Smooth muscle cell (in vitro differentiated cells): ENCODE measurements at regions not wholly inside any gene's neighbourhood (a gene's known extent, or its start where the extent isn't known, plus 50 kb on each side); places are given as distances from the start of the nearest gene placed in this dataset.
A peak's percentile ranks its signal among the peaks of the same experiment; 100 is the strongest.

ENCODE experiments used
- DNase-seq: peaks from one replicate; lab custom pipeline; 2025; ENCODE audit not compliant: unreplicated experiment; lab: John Stamatoyannopoulos, UW
- H2AFZ ChIP-seq: fragments of 200-600 bp; sonication (generic); 2 replicates; pipeline ENCODE4 v1.6.0; 2016; ENCODE audit warnings: antibody characterized with exemption, low read depth, mild to moderate bottlenecking
- H3F3A ChIP-seq: fragments of 200-600 bp; sonication (generic); 2 replicates; pipeline ENCODE4 v1.6.0; 2017; ENCODE audit warnings: antibody characterized with exemption, low read depth
- H3K27ac ChIP-seq: fragments of 200-600 bp; sonication (generic); 2 replicates; pipeline ENCODE4 v1.5.1; 2016; ENCODE audit warnings: low read depth, mild to moderate bottlenecking
- H3K27me3 ChIP-seq: fragments of 200-600 bp; sonication (generic); 2 replicates; pipeline ENCODE4 v1.6.1; 2016; ENCODE audit warnings: low read depth, mild to moderate bottlenecking
- H3K36me3 ChIP-seq: fragments of 200-600 bp; sonication (generic); 2 replicates; pipeline ENCODE4 v1.5.1; 2016; ENCODE audit warnings: low read depth
- H3K4me1 ChIP-seq: fragments of 200-600 bp; sonication (generic); 2 replicates; pipeline ENCODE4 v1.5.1; 2016; ENCODE audit warnings: low read depth
- H3K4me2 ChIP-seq: fragments of 200-600 bp; sonication (generic); 2 replicates; pipeline ENCODE4 v1.6.0; 2016; ENCODE audit warnings: mild to moderate bottlenecking
- H3K4me3 ChIP-seq: fragments of 200-600 bp; sonication (generic); 2 replicates; pipeline ENCODE4 v1.5.1; 2016; ENCODE audit warnings: mild to moderate bottlenecking
- H3K79me2 ChIP-seq: fragments of 200-600 bp; sonication (generic); 2 replicates; pipeline ENCODE4 v1.6.0; 2016; ENCODE audit warnings: low read depth, mild to moderate bottlenecking
- H3K9ac ChIP-seq: fragments of 200-600 bp; sonication (generic); 2 replicates; pipeline ENCODE4 v1.6.0; 2016; ENCODE audit warnings: low read depth
- H3K9me3 ChIP-seq: fragments of 200-600 bp; sonication (generic); replicated peaks from 2 replicates; pipeline ENCODE4 v1.5.1; 2016; ENCODE audit warnings: low read depth
- H4K20me1 ChIP-seq: fragments of 200-600 bp; sonication (generic); 2 replicates; pipeline ENCODE4 v1.6.0; 2016; ENCODE audit warnings: low read depth
- WGBS: methylation state at CpG from one replicate; pipeline ENCODE4 v1.1.7; 2016; ENCODE audit warnings: low lambda C conversion rate; 5-methylcytosine and 5-hydroxymethylcytosine counted together
- TF ChIP-seq, protein P1 (sequence below): fragments of 200-600 bp; sonication (generic); IDR thresholded peaks from 2 replicates; pipeline ENCODE4 v1.5.1; 2017; ENCODE audit warnings: borderline replicate concordance, mild to moderate bottlenecking, antibody characterized with exemption; ENCODE audit not compliant: insufficient read depth, poor library complexity, severe bottlenecking

DNA sequence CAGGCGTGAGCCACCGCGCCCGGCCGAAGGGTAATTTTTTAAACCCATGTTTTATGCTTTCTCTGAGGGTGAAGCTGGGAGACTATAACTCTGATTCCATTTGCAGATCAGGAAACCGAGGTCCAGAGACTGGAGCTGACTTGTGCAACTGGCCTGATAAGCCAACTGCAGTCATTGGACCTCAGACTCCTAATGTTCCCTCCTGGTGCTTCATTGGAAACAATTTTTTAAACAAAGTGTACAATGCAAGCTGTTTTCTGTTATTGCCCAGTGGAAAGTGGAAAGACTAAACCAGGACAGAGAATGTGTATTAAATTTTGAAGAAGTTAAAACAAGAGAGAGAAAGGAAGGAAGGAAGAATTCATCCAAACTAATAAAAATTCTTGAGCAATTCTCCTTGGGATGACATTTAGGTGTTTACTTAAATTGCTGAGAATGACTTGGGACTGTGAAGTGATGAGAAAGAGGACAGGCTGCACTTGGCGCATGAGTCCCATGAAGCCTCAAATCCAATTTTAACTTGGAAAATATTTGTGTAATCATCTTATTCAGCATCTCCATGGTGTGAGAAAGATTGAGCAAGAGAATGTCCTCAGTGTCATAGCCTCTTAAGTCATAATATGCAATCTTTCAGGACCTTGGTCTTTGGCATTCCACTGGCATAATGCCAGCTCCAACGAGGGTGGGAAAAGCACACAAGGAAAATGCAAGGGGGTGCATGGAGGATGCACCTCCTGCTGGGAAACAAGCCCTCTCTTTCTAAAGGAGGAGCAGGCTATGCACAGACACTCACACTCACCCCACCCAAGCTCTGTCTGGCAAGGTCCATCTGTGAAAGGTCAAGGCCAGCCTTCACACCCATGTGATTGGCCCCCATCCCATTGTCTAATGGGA, 342.0 kb downstream of the SIPA1L2 start:
- Histone ChIP-seq H2AFZ (no peak overlapping the region), H3K4me1 (peaks cover 4% of the 10 kb centered on the region), H3K27me3 (no peaks in the 10 kb centered on the region), H4K20me1 (no peaks in the 10 kb centered on the region), H3K9ac (no peak overlapping the region), H3K79me2 (no peaks in the 10 kb centered on the region), H3K27ac (no peak overlapping the region), H3K9me3 (no peaks in the 10 kb centered on the region), H3K4me2 (no peak overlapping the region), H3K4me3 (no peak overlapping the region), H3F3A (no peaks in the 10 kb centered on the region), H3K36me3 (no peaks in the 10 kb centered on the region)
- TF ChIP-seq, protein P1, sequence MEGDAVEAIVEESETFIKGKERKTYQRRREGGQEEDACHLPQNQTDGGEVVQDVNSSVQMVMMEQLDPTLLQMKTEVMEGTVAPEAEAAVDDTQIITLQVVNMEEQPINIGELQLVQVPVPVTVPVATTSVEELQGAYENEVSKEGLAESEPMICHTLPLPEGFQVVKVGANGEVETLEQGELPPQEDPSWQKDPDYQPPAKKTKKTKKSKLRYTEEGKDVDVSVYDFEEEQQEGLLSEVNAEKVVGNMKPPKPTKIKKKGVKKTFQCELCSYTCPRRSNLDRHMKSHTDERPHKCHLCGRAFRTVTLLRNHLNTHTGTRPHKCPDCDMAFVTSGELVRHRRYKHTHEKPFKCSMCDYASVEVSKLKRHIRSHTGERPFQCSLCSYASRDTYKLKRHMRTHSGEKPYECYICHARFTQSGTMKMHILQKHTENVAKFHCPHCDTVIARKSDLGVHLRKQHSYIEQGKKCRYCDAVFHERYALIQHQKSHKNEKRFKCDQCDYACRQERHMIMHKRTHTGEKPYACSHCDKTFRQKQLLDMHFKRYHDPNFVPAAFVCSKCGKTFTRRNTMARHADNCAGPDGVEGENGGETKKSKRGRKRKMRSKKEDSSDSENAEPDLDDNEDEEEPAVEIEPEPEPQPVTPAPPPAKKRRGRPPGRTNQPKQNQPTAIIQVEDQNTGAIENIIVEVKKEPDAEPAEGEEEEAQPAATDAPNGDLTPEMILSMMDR = no peak
- no peak for DNase-seq
- 87% methylated on average over 8 of the region's 8 CpGs for WGBS

DNA sequence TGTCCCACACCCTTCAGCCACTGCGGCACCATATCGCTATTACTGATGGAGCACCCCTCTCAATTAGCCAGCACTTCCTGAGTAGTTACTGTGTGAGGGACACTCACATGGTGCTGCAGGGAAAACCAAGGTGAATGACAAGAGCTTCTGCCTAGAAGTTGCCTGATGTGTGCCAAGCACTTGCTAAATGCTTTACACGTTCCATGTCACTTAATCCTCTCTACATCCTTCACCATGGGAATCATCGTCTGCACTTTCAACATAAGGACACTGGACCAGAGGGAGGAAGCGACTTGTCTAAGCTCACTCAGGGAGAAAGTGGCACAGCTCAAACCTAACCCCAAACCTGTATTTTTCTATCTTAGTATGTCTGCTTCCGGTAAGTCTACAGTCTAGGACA, 344.8 kb downstream of the SIPA1L2 start:
- Histone ChIP-seq H2AFZ (no peak overlapping the region), H3K36me3 (no peaks in the 10 kb centered on the region), H3K27ac (no peak overlapping the region), H3K27me3 (no peaks in the 10 kb centered on the region), H3K79me2 (no peaks in the 10 kb centered on the region), H3K9ac (no peak overlapping the region), H3K4me1 (peaks cover 8% of the 10 kb centered on the region), H3K4me2 (no peak overlapping the region), H3F3A (no peaks in the 10 kb centered on the region), H3K9me3 (no peaks in the 10 kb centered on the region), H4K20me1 (no peaks in the 10 kb centered on the region), H3K4me3 (no peak overlapping the region)
- TF ChIP-seq, protein P1 = no peak
- WGBS = 96% methylated on average over 6 of the region's 6 CpGs
- no peak for DNase-seq

DNA sequence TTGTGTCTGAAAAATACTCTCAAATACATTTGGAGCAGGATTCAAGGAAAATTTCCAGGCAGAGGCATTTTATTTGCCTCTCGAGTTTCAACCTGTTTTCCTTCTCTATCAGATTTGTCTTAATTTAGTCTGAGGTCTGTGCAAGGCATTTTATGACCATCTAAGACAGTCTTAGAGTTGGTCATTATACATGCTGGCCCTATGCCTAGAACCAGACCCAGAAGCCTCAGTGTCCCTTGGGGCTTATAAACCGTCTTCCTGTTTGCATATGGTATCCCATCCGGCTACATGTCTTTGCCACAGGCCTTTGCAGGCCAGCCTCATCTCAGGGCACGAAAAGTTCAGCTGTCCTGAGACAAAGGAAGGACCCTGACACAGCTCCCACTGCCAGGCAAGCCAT, 346.1 kb downstream of the SIPA1L2 start:
- H3K9me3 ChIP-seq = no peaks in the 10 kb centered on the region
- no peak overlapping the region for H3K4me3 ChIP-seq
- no peaks in the 10 kb centered on the region for H3K79me2 ChIP-seq
- no peak overlapping the region for H2AFZ ChIP-seq
- peaks cover 17% of the 10 kb centered on the region for H3K4me1 ChIP-seq
- 83% methylated on average over 4 of the region's 4 CpGs for WGBS
- no peak overlapping the region for H3K4me2 ChIP-seq
- no peak overlapping the region for H3K9ac ChIP-seq
- H4K20me1 ChIP-seq = no peaks in the 10 kb centered on the region
- H3K27ac ChIP-seq = no peak overlapping the region
- H3K27me3 ChIP-seq = no peaks in the 10 kb centered on the region
- no peak for DNase-seq
- H3K36me3 ChIP-seq = no peaks in the 10 kb centered on the region
- H3F3A ChIP-seq = no peaks in the 10 kb centered on the region
- TF ChIP-seq, protein P1 = no peak

DNA sequence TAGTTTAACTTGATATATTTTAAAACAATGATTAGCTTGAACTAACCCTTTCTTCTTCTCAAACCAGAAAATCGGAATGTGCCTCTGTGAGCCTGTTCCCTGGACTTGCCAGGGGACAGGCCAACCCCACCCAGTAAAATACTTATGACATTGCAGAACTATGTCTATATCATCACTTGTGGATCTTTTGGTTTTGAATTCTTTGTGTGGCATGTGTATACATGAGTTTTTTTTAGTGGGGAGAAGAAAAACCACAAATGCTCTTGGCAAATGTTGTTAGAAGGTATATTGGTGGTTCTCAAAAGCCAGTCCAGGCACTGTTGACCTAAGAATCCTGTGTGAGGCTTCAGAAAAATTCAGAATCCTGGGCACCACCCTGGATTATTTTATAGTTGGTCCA, 347.4 kb downstream of the SIPA1L2 start:
- Histone ChIP-seq H2AFZ (no peak overlapping the region), H3K4me2 (peak overlapping the region; percentile 4), H3K27me3 (no peaks in the 10 kb centered on the region), H3K27ac (no peak overlapping the region), H3K9ac (no peak overlapping the region), H4K20me1 (no peaks in the 10 kb centered on the region), H3F3A (no peaks in the 10 kb centered on the region), H3K4me1 (peaks cover 24% of the 10 kb centered on the region), H3K36me3 (no peaks in the 10 kb centered on the region), H3K9me3 (no peaks in the 10 kb centered on the region), H3K4me3 (no peak overlapping the region), H3K79me2 (no peaks in the 10 kb centered on the region)
- DNase-seq = no peak
- 83% methylated on average over 1 of the region's 1 CpG for WGBS
- TF ChIP-seq, protein P1 = no peak
